Endothelial cell of umbilical vein (primary cell): ENCODE measurements at regions not wholly inside any gene's neighbourhood (a gene's known extent, or its start where the extent isn't known, plus 50 kb on each side); places are given as distances from the start of the nearest gene placed in this dataset.

Experiments
- BruUV-seq: library from RNA; stranded (reverse); fragments of 400-500 nt; replicated peaks from 2 replicates; lab custom pipeline; 2021; lab: Mats Ljungman, UMichigan
- CTCF ChIA-PET: fragments of 300-600, 350-600 bp; sonication (Branson Sonifier 250); formaldehyde crosslinking; loops from one replicate; lab custom pipeline; 2021; ENCODE audit warnings: antibody characterized with exemption, inconsistent platforms; lab: Charles Lee
- POLR2A ChIA-PET: fragments of 300-600, 350-600 bp; sonication (Branson Sonifier 250); formaldehyde crosslinking; loops from one replicate; lab custom pipeline; 2021; ENCODE audit warnings: antibody characterized with exemption, inconsistent platforms; lab: Charles Lee
- DNase-seq: peaks from one replicate; pipeline ENCODE4 v3.0.0-alpha.2; 2011; ENCODE audit warnings: low read depth, low spot score
- FAIRE-seq: peaks from 2 replicates; lab custom pipeline; 2011; peaks lifted over from hg19 to GRCh38; lab: Jason Lieb, UNC
- H2AFZ ChIP-seq: 2 replicates; pipeline ENCODE4 v1.6.0; 2012; ENCODE audit warnings: low read depth, low read length, control low read depth, inconsistent platforms
- H3K27ac ChIP-seq: 2 replicates; pipeline ENCODE4 v1.5.1; 2011; ENCODE audit warnings: low read depth, mild to moderate bottlenecking, control low read depth, low read length, moderate library complexity; ENCODE audit not compliant: insufficient read depth
- H3K27me3 ChIP-seq, 2 experiments: 2 replicates each; pipeline versions ENCODE4 v1.6.0 to v1.6.1; 2011; ENCODE audit warnings: low read length in 2 of 2, mixed read lengths in 1 of 2; ENCODE audit not compliant: control insufficient read depth in 2 of 2, insufficient read depth in 2 of 2
- H3K36me3 ChIP-seq, 2 experiments: 2 replicates in 1 of 2; 3 replicates in 1 of 2; pipeline ENCODE4 v1.5.1; 2011; ENCODE audit warnings: low read length in 2 of 2, mild to moderate bottlenecking in 1 of 2, moderate library complexity in 1 of 2; ENCODE audit not compliant: control insufficient read depth in 2 of 2, insufficient read depth in 2 of 2; ENCODE audit errors: extremely low read depth in 1 of 2
- H3K4me1 ChIP-seq: 3 replicates; pipeline ENCODE4 v1.5.1; 2011; ENCODE audit warnings: mild to moderate bottlenecking, low read length; ENCODE audit not compliant: control insufficient read depth, insufficient read depth; ENCODE audit errors: extremely low read depth
- H3K4me2 ChIP-seq: 2 replicates; pipeline ENCODE4 v1.6.1; 2011; ENCODE audit warnings: low read length, control low read depth, mixed read lengths; ENCODE audit not compliant: insufficient read depth
- H3K4me3 ChIP-seq, 3 experiments: fragments of 200-600 bp in 1 of 3; sonication (generic), shearing (Covaris generic) in 1 of 3; replicated peaks in 1 of 3; 2 replicates each; pipeline ENCODE4 v1.5.1; 2011 to 2016; ENCODE audit warnings: control low read depth in 3 of 3, low read length in 3 of 3, mild to moderate bottlenecking in 2 of 3, inconsistent platforms in 1 of 3, low read depth in 1 of 3, moderate library complexity in 1 of 3; ENCODE audit not compliant: insufficient read depth in 1 of 3
- H3K79me2 ChIP-seq: 2 replicates; pipeline ENCODE4 v1.6.0; 2012; ENCODE audit warnings: low read length, inconsistent platforms; ENCODE audit not compliant: control insufficient read depth, insufficient read depth
- H3K9ac ChIP-seq: replicated peaks from 2 replicates; pipeline ENCODE3; 2011; ENCODE audit warnings: low read length, control low read depth; ENCODE audit not compliant: insufficient read depth; ENCODE audit errors: extremely low read depth
- H3K9me1 ChIP-seq: replicated peaks from 3 replicates; pipeline ENCODE4 v1.6.0; 2011; ENCODE audit warnings: mild to moderate bottlenecking, low read length; ENCODE audit not compliant: control insufficient read depth, insufficient read depth; ENCODE audit errors: extremely low read depth
- H3K9me3 ChIP-seq: replicated peaks from 2 replicates; pipeline ENCODE4 v1.5.1; 2012; ENCODE audit warnings: low read length, inconsistent platforms; ENCODE audit not compliant: control insufficient read depth, insufficient read depth
- H4K20me1 ChIP-seq: replicated peaks from 2 replicates; pipeline ENCODE3; 2011; ENCODE audit warnings: mild to moderate bottlenecking, low read length; ENCODE audit not compliant: control insufficient read depth, insufficient read depth; ENCODE audit errors: extremely low read depth
- EZH2 ChIP-seq: IDR thresholded peaks from 2 replicates; pipeline ENCODE4 v1.6.1; 2012; ENCODE audit warnings: borderline replicate concordance, low read depth, mild to moderate bottlenecking, moderate library complexity, low read length, inconsistent platforms; ENCODE audit not compliant: severe bottlenecking
- FOS ChIP-seq: IDR thresholded peaks from 2 replicates; pipeline ENCODE4 v1.6.1; 2011; ENCODE audit warnings: mild to moderate bottlenecking, low read length, moderate library complexity, borderline replicate concordance; ENCODE audit not compliant: insufficient read depth
- GATA2 ChIP-seq: IDR thresholded peaks from 2 replicates; pipeline ENCODE4 v1.7.0; 2011; ENCODE audit warnings: low read depth, mild to moderate bottlenecking, moderate library complexity, mixed read lengths, low read length; ENCODE audit not compliant: insufficient read length, insufficient read depth
- JUN ChIP-seq: IDR thresholded peaks from 2 replicates; pipeline ENCODE4 v1.6.1; 2011; ENCODE audit warnings: borderline replicate concordance, low read depth; ENCODE audit not compliant: insufficient read length, insufficient read depth
- MYC ChIP-seq: IDR thresholded peaks from one replicate; pipeline ENCODE4 v1.6.1; 2011; ENCODE audit warnings: mild to moderate bottlenecking, low read depth, low read length
- POLR2AphosphoS5 ChIP-seq: IDR thresholded peaks from 2 replicates; pipeline ENCODE4 v1.6.1; 2012; ENCODE audit warnings: low read depth, mild to moderate bottlenecking, control low read depth, low read length, moderate library complexity; ENCODE audit not compliant: insufficient read depth
- dilution Hi-C: fragments of 300-500 bp; cut with MboI; formaldehyde crosslinking; loops from one replicate; pipeline ENCODE4 v1.15.0; 2019; ENCODE audit warnings: low sequenced_read_pairs; ENCODE audit not compliant: extremely low pct_ligation_motif_present
- intact Hi-C: fragments of 100-400 bp; cut with micrococcal nuclease; formaldehyde crosslinking; loops from one replicate; pipeline ENCODE4 v1.10.0; 2022
- TF ChIP-seq, protein P1 (sequence below), 2 donors: IDR thresholded peaks; 1 replicate in 1 of 2; 2 replicates in 1 of 2; pipeline ENCODE4 v1.5.1; 2011; ENCODE audit warnings: low read length in 2 of 2, mild to moderate bottlenecking in 2 of 2, moderate library complexity in 2 of 2, control low read depth in 1 of 2, inconsistent platforms in 1 of 2, low read depth in 1 of 2; ENCODE audit not compliant: insufficient read depth in 1 of 2; ENCODE audit errors: extremely low read depth in 1 of 2
- TF ChIP-seq, protein P2 (sequence below): IDR thresholded peaks from 2 replicates; pipeline ENCODE4 v1.6.1; 2011; ENCODE audit not compliant: insufficient read depth, insufficient read length

DNA sequence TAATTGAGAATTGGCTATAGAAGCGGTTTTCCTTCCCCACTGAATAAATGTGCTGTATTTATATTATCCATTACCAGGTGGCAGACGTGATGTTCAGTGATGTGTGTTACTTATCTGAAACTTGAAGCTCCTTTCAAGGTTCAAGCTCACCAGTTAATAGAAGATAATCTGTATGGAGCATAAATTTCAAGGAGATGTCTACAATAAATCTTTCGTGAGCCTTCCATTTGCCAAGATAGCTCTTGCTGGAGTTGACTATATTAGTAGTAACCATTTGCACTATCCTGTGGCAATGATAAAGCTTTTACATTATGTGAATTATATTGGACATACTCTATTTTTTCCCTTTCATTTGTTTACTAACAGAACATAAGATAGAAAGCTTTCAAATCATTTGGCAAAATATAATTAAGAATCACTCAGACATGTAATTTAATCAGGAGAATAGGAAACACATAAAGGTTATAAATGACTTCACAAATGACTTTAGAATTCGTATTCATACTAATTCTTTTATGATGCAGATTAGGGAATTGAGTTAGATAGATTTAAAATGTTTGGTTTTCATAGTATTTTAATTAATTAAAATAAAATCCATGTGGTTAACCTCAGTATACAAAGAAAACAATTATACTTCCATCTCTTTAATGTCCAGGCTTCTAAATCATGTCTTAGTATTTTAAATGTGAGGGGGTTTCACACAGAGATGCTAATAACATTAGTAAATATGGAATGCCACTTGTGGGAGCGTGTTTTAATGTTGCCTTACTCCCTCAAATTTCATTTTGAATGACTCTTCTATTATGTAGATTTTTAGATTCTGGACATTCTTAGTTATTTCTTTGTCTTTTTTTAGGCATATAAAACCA is 664.4 kb upstream of the CDH8 start:
- H3K9me3 ChIP-seq = peaks cover 3% of the 10 kb centered on the region
- CTCF ChIA-PET = interaction anchor here (1.2 kb wide), 1 partner anchor 10 kb away, joined by 3 read pairs; no protein-coding TSS in a partner anchor
- intact Hi-C loops (no loop called here), dilution Hi-C loops (no loop called here)
- no peak overlapping the region for H3K27ac ChIP-seq
- BruUV-seq = no TSS peak
- no peaks in the 10 kb centered on the region for H3K9me1 ChIP-seq
- POLR2A ChIA-PET = no interaction called here
- H3K9ac ChIP-seq = no peak overlapping the region
- DNase-seq (no peak), FAIRE-seq (no peak)
- no peak overlapping the region for H3K4me2 ChIP-seq
- H3K36me3 ChIP-seq = no peaks in the 10 kb centered on the region
- H3K79me2 ChIP-seq = no peaks in the 10 kb centered on the region
- no peaks in the 10 kb centered on the region for H3K4me1 ChIP-seq
- no peaks in the 10 kb centered on the region for H4K20me1 ChIP-seq
- H3K27me3 ChIP-seq = no peaks in the 10 kb centered on the region
- no peak overlapping the region for H3K4me3 ChIP-seq
- no peak overlapping the region for H2AFZ ChIP-seq
- TF ChIP-seq POLR2AphosphoS5 (no peak), JUN (no peak), FOS (no peak), MYC (no peak), EZH2 (no peak), GATA2 (no peak)
- TF ChIP-seq, protein P1, sequence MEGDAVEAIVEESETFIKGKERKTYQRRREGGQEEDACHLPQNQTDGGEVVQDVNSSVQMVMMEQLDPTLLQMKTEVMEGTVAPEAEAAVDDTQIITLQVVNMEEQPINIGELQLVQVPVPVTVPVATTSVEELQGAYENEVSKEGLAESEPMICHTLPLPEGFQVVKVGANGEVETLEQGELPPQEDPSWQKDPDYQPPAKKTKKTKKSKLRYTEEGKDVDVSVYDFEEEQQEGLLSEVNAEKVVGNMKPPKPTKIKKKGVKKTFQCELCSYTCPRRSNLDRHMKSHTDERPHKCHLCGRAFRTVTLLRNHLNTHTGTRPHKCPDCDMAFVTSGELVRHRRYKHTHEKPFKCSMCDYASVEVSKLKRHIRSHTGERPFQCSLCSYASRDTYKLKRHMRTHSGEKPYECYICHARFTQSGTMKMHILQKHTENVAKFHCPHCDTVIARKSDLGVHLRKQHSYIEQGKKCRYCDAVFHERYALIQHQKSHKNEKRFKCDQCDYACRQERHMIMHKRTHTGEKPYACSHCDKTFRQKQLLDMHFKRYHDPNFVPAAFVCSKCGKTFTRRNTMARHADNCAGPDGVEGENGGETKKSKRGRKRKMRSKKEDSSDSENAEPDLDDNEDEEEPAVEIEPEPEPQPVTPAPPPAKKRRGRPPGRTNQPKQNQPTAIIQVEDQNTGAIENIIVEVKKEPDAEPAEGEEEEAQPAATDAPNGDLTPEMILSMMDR (IDR thresholded peaks at IDR 0.05; ENCODE audit: extremely low read depth in 1 of 2, insufficient read depth in 1 of 2, low read depth in 1 of 2, low read length in 2 of 2) = no peak
- TF ChIP-seq, protein P2, sequence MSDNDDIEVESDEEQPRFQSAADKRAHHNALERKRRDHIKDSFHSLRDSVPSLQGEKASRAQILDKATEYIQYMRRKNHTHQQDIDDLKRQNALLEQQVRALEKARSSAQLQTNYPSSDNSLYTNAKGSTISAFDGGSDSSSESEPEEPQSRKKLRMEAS = no peak
